ENCODE measurements at regions not wholly inside any gene's neighbourhood (a gene's known extent, or its start where the extent isn't known, plus 50 kb on each side); places are given as distances from the start of the nearest gene placed in this dataset.

- no peaks in the 10 kb centered on the region for H3K27me3 ChIP-seq (ENCODE audit: control insufficient read depth, insufficient read depth, low read length)
- no peak for DNase-seq (ENCODE audit: low read depth)
- H3K36me3 ChIP-seq (ENCODE audit: control insufficient read depth, insufficient read depth, low read length) = no peaks in the 10 kb centered on the region
- no peak overlapping the region for H3K4me3 ChIP-seq (ENCODE audit: low read depth, low read length)
- TF ChIP-seq, protein P1, sequence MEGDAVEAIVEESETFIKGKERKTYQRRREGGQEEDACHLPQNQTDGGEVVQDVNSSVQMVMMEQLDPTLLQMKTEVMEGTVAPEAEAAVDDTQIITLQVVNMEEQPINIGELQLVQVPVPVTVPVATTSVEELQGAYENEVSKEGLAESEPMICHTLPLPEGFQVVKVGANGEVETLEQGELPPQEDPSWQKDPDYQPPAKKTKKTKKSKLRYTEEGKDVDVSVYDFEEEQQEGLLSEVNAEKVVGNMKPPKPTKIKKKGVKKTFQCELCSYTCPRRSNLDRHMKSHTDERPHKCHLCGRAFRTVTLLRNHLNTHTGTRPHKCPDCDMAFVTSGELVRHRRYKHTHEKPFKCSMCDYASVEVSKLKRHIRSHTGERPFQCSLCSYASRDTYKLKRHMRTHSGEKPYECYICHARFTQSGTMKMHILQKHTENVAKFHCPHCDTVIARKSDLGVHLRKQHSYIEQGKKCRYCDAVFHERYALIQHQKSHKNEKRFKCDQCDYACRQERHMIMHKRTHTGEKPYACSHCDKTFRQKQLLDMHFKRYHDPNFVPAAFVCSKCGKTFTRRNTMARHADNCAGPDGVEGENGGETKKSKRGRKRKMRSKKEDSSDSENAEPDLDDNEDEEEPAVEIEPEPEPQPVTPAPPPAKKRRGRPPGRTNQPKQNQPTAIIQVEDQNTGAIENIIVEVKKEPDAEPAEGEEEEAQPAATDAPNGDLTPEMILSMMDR (IDR thresholded peaks at IDR 0.05; ENCODE audit: insufficient read depth, low read depth, low read length) = no peak
- ChIA-PET CTCF (no interaction called here), POLR2A (no interaction called here)
These were observed 364.2 kb downstream of the GLRX3 start for GRCh38 chr10:130500261-130501000.

DNA sequence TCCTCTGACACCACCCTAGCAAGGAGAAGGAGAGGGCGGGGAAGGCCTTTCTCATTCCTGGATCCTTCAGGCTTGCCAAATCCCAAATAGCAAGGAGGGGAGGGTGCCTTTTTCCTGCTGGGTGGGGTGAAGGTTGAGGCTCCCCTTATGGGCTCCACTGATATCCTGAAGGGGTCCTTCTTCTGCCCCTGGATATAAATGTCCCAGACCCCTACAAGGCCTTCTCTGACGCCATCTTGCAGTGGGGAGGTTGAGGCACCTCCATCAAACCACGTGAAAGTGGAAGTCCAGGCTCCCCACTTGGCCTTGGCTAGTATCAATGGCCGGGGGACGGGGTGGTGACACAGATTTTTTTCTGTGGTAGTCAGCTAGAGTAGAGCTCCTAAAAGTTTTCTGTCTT, 371.3 kb downstream of the GLRX3 start:
- H3K27me3 ChIP-seq (ENCODE audit: control insufficient read depth, insufficient read depth, low read length) = no peaks in the 10 kb centered on the region
- H3K4me3 ChIP-seq (ENCODE audit: low read depth, low read length) = no peak overlapping the region
- H3K36me3 ChIP-seq (ENCODE audit: control insufficient read depth, insufficient read depth, low read length) = no peaks in the 10 kb centered on the region
- no peak for DNase-seq (ENCODE audit: low read depth)
- ChIA-PET POLR2A (no interaction called here), CTCF (no interaction called here)
- TF ChIP-seq, protein P1 (IDR thresholded peaks at IDR 0.05; ENCODE audit: insufficient read depth, low read depth, low read length) = no peak

GRCh38 chr10:130509881-130510689, 373.9 kb downstream of the GLRX3 start:
- ChIA-PET CTCF (no interaction called here), POLR2A (no interaction called here)
- DNase-seq (ENCODE audit: low read depth) = no peak
- TF ChIP-seq, protein P1 (IDR thresholded peaks at IDR 0.05; ENCODE audit: insufficient read depth, low read depth, low read length) = no peak
- Histone ChIP-seq H3K36me3 (ENCODE audit: control insufficient read depth, insufficient read depth, low read length) (no peaks in the 10 kb centered on the region), H3K4me3 (ENCODE audit: low read depth, low read length) (no peak overlapping the region), H3K27me3 (ENCODE audit: control insufficient read depth, insufficient read depth, low read length) (no peaks in the 10 kb centered on the region)

GRCh38 chr10:130510755-130511154, 374.6 kb downstream of the GLRX3 start:
- POLR2A ChIA-PET = no interaction called here
- no peak for DNase-seq (ENCODE audit: low read depth)
- Histone ChIP-seq H3K4me3 (ENCODE audit: low read depth, low read length) (no peak overlapping the region), H3K36me3 (ENCODE audit: control insufficient read depth, insufficient read depth, low read length) (no peaks in the 10 kb centered on the region), H3K27me3 (ENCODE audit: control insufficient read depth, insufficient read depth, low read length) (no peaks in the 10 kb centered on the region)
- TF ChIP-seq, protein P1 (IDR thresholded peaks at IDR 0.05; ENCODE audit: insufficient read depth, low read depth, low read length) = no peak
- CTCF ChIA-PET = no interaction called here

- ChIA-PET POLR2A (no interaction called here), CTCF (no interaction called here)
- no peak for DNase-seq (ENCODE audit: low read depth)
- TF ChIP-seq, protein P1 (IDR thresholded peaks at IDR 0.05; ENCODE audit: insufficient read depth, low read depth, low read length) = no peak
- Histone ChIP-seq H3K36me3 (ENCODE audit: control insufficient read depth, insufficient read depth, low read length) (no peaks in the 10 kb centered on the region), H3K27me3 (ENCODE audit: control insufficient read depth, insufficient read depth, low read length) (no peaks in the 10 kb centered on the region), H3K4me3 (ENCODE audit: low read depth, low read length) (no peak overlapping the region)
These were observed 375.6 kb downstream of the GLRX3 start for GRCh38 chr10:130511766-130512165.

Data from BJ (cell line).